ENCODE measurements at regions not wholly inside any gene's neighbourhood (a gene's known extent, or its start where the extent isn't known, plus 50 kb on each side); places are given as distances from the start of the nearest gene placed in this dataset.

- TF ChIP-seq CTCF (IDR thresholded peaks at IDR 0.05; ENCODE audit: low read depth) = no peak
These were observed 356.3 kb upstream of the PRMT6 start for GRCh38 chr1:106700211-106700610.

- TF ChIP-seq CTCF (IDR thresholded peaks at IDR 0.05; ENCODE audit: low read depth) = no peak
These were observed 350.5 kb upstream of the PRMT6 start for GRCh38 chr1:106705971-106706370.

GRCh38 chr1:106717591-106717990 is 338.9 kb upstream of the PRMT6 start:
- TF ChIP-seq CTCF (IDR thresholded peaks at IDR 0.05; ENCODE audit: low read depth) = no peak

GRCh38 chr1:106721790-106722189 is 334.7 kb upstream of the PRMT6 start:
- no peak for TF ChIP-seq CTCF (IDR thresholded peaks at IDR 0.05; ENCODE audit: low read depth)

- no peak for TF ChIP-seq CTCF (IDR thresholded peaks at IDR 0.05; ENCODE audit: low read depth)
These were observed 334.0 kb upstream of the PRMT6 start for GRCh38 chr1:106722466-106722865.

- TF ChIP-seq CTCF (IDR thresholded peaks at IDR 0.05; ENCODE audit: low read depth) = no peak
These were observed 329.3 kb upstream of the PRMT6 start for GRCh38 chr1:106727171-106727570.

GRCh38 chr1:106746448-106747085 is 309.9 kb upstream of the PRMT6 start:
- TF ChIP-seq CTCF (IDR thresholded peaks at IDR 0.05; ENCODE audit: low read depth) = no peak
